Psoas muscle (tissue), 7 donors: ENCODE measurements at regions not wholly inside any gene's neighbourhood (a gene's known extent, or its start where the extent isn't known, plus 50 kb on each side); places are given as distances from the start of the nearest gene placed in this dataset.

Experiments used
- ATAC-seq, 4 donors: fragments of 200-7000 bp; cut with Tn5 transposase; one replicate each; pipeline ENCODE4 v1.9.1; 2020; ENCODE audit warnings: moderate library complexity in 3 of 4, mild to moderate bottlenecking in 2 of 4
- DNase-seq, 2 donors: peaks; one replicate each; pipeline ENCODE4 v3.0.0-alpha.2; 2020
- H3K27ac ChIP-seq: fragments of 200-600 bp; one replicate; pipeline ENCODE4 v1.8.0; 2022
- H3K27me3 ChIP-seq, 3 donors: fragments of 200-600 bp in 1 of 3; one replicate each; pipeline versions ENCODE4 v1.6.1 to v1.8.0; 2013 to 2022; ENCODE audit warnings: low read length in 2 of 3, mild to moderate bottlenecking in 2 of 3, moderate library complexity in 1 of 3; ENCODE audit not compliant: insufficient read depth in 3 of 3
- H3K36me3 ChIP-seq, 2 donors: fragments of 200-600 bp in 1 of 2; one replicate each; pipeline versions ENCODE4 v1.6.1 to v1.8.0; 2013 to 2022; ENCODE audit warnings: low read depth in 1 of 2, mild to moderate bottlenecking in 1 of 2, moderate library complexity in 1 of 2; ENCODE audit not compliant: insufficient read depth in 1 of 2
- H3K4me1 ChIP-seq: fragments of 200-600 bp; one replicate; pipeline ENCODE4 v1.8.0; 2022
- H3K4me3 ChIP-seq: fragments of 200-600 bp; one replicate; pipeline ENCODE4 v1.8.0; 2022; ENCODE audit warnings: mild to moderate bottlenecking
- H3K9me3 ChIP-seq: fragments of 200-600 bp; one replicate; pipeline ENCODE4 v1.8.0; 2022
- CTCF ChIP-seq: fragments of 200-600 bp; IDR thresholded peaks from one replicate; pipeline ENCODE4 v1.8.0; 2022; ENCODE audit warnings: antibody characterized with exemption
- WGBS, 3 donors: extraction: QIAGEN DNeasy Blood & Tissue Kit; methylation state at CpG; one replicate each; pipeline versions ENCODE4 v1.1.6 to v1.1.7; 2013; 5-methylcytosine and 5-hydroxymethylcytosine counted together
- intact Hi-C, 2 donors: fragments of 100-400 bp; cut with DNase I; formaldehyde crosslinking; loops; one replicate each; pipeline versions ENCODE4 v1.11.0 to v1.14.2; 2022
- donor health status: healthy with polysubstance abuse.
- donor health status: DM: no; HTN: no; CAD: no; lungs with moderate emphysema.
- donor health status: Bipolar disorder and iron deficiency.
- donor health status: healthy.
- donor health status: DM: yes; HTN: yes; CAD: no.
- donor health status: DM: no; HTN: no; CAD: no.
- donor health status: DM: yes; HTN: yes; CAD: no.

GRCh38 chr20:52242237-52243230 is 51.0 kb upstream of the ZFP64 start:
- no peak for DNase-seq
- intact Hi-C loops = loop anchor here in 1 of 2 donors (5.0 kb wide), 1 partner anchor 135 kb away; no protein-coding TSS in a partner anchor
- ATAC-seq = no peak
- Histone ChIP-seq H3K4me1 (no peaks in the 10 kb centered on the region), H3K36me3 (no peaks in the 10 kb centered on the region), H3K4me3 (no peak overlapping the region), H3K27ac (no peak overlapping the region), H3K9me3 (no peaks in the 10 kb centered on the region), H3K27me3 (no peaks in the 10 kb centered on the region)
- TF ChIP-seq CTCF = peak; percentile 63
- 51 to 58% (median 53%) methylated on average over 7 of the region's 7 CpGs for WGBS, 3 donors
